HepG2 (cell line): ENCODE measurements at regions not wholly inside any gene's neighbourhood (a gene's known extent, or its start where the extent isn't known, plus 50 kb on each side); places are given as distances from the start of the nearest gene placed in this dataset.

Source experiments
- DPF2 ChIP-seq: sonication (generic); formaldehyde crosslinking; IDR thresholded peaks from 2 replicates; pipeline ENCODE4 v1.4.0; 2020; ENCODE audit warnings: mild to moderate bottlenecking, low read depth, missing genetic modification reagents, borderline replicate concordance
- EP300 ChIP-seq, 3 experiments: sonication (generic) in 1 of 3; formaldehyde crosslinking in 1 of 3; IDR thresholded peaks; 2 replicates each; pipeline versions ENCODE4 v1.5.1 to v1.6.1; 2011 to 2020; ENCODE audit warnings: low read depth in 2 of 3, low read length in 2 of 3, borderline replicate concordance in 1 of 3, improper control_type of control experiment in 1 of 3, mild to moderate bottlenecking in 1 of 3, missing genetic modification reagents in 1 of 3, moderate library complexity in 1 of 3
- IRF2 ChIP-seq: IDR thresholded peaks from 2 replicates; pipeline ENCODE4 v1.6.1; 2018; ENCODE audit warnings: missing genetic modification reagents, missing compliant biosample characterization
- JUNB ChIP-seq: sonication (generic); formaldehyde crosslinking; IDR thresholded peaks from 2 replicates; pipeline ENCODE4 v1.8.0; 2022; ENCODE audit warnings: missing genetic modification reagents, mild to moderate bottlenecking, borderline replicate concordance
- RAD21 ChIP-seq: fragments of 450-650 bp; formaldehyde crosslinking; IDR thresholded peaks from 2 replicates; pipeline ENCODE4 v1.5.0; 2020; ENCODE audit warnings: mild to moderate bottlenecking
- REST ChIP-seq, 2 experiments: IDR thresholded peaks; 2 replicates each; pipeline ENCODE4 v1.6.1; 2011 to 2012; ENCODE audit warnings: low read length in 2 of 2, borderline replicate concordance in 1 of 2, low read depth in 1 of 2, mild to moderate bottlenecking in 1 of 2, moderate library complexity in 1 of 2
- SALL2 ChIP-seq: sonication (generic); formaldehyde crosslinking; IDR thresholded peaks from 2 replicates; pipeline ENCODE4 v1.8.1; 2023; ENCODE audit warnings: mild to moderate bottlenecking, missing genetic modification reagents, inconsistent platforms
- SNAPC2 ChIP-seq: sonication (generic); formaldehyde crosslinking; IDR thresholded peaks from 2 replicates; pipeline ENCODE4 v1.8.1; 2022; ENCODE audit warnings: mild to moderate bottlenecking, missing genetic modification reagents
- ZNF644 ChIP-seq: IDR thresholded peaks from 2 replicates; pipeline ENCODE4 v1.6.1; 2016; ENCODE audit warnings: low read depth
- TF ChIP-seq, protein P1 (sequence below): sonication (generic); formaldehyde crosslinking; IDR thresholded peaks from 2 replicates; pipeline ENCODE4 v1.5.0; 2020; ENCODE audit warnings: mild to moderate bottlenecking, missing genetic modification reagents, moderate library complexity
- TF ChIP-seq, protein P2 (sequence below): sonication (generic); formaldehyde crosslinking; IDR thresholded peaks from 2 replicates; pipeline ENCODE4 v1.8.0; 2023; ENCODE audit warnings: mild to moderate bottlenecking, missing genetic modification reagents
- TF ChIP-seq, protein P3 (sequence below): sonication (generic); formaldehyde crosslinking; conservative IDR thresholded peaks from 2 replicates; pipeline ENCODE4 v1.4.0; 2020; ENCODE audit warnings: missing genetic modification reagents

DNA sequence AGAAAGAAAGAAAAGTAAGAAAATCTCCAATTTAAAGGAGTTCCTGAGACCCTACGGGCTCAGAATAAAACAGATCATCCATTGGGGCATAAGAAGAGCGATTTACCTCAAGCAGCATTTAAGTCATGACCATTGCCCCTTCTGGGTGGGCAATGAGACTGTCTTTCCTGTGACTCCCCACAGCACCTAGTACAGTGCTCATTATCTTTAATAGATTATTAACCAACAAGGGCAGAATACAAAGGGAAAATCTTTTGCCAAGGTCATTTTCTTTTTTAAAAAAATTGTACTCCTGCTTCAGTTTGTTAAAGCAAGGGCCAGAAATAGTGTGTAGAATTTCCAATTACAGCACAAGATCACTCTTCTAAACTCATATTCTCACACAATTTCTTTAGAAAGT lies 443.3 kb upstream of the AGTR1 start:
- no peak for TF ChIP-seq SALL2 (CRISPR knock-in tag)
- TF ChIP-seq, protein P1, sequence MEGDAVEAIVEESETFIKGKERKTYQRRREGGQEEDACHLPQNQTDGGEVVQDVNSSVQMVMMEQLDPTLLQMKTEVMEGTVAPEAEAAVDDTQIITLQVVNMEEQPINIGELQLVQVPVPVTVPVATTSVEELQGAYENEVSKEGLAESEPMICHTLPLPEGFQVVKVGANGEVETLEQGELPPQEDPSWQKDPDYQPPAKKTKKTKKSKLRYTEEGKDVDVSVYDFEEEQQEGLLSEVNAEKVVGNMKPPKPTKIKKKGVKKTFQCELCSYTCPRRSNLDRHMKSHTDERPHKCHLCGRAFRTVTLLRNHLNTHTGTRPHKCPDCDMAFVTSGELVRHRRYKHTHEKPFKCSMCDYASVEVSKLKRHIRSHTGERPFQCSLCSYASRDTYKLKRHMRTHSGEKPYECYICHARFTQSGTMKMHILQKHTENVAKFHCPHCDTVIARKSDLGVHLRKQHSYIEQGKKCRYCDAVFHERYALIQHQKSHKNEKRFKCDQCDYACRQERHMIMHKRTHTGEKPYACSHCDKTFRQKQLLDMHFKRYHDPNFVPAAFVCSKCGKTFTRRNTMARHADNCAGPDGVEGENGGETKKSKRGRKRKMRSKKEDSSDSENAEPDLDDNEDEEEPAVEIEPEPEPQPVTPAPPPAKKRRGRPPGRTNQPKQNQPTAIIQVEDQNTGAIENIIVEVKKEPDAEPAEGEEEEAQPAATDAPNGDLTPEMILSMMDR, result no peak
- TF ChIP-seq, protein P2, sequence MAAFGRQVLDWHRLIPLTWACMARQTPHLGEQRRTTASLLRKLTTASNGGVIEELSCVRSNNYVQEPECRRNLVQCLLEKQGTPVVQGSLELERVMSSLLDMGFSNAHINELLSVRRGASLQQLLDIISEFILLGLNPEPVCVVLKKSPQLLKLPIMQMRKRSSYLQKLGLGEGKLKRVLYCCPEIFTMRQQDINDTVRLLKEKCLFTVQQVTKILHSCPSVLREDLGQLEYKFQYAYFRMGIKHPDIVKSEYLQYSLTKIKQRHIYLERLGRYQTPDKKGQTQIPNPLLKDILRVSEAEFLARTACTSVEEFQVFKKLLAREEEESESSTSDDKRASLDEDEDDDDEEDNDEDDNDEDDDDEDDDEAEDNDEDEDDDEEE (CRISPR knock-in tag), result no peak
- TF ChIP-seq ZNF644 (CRISPR knock-in tag), result 0 out of 2 replicates have a peak, but pooled peaks have one; percentile 10
- no peak for TF ChIP-seq SNAPC2 (CRISPR knock-in tag)
- TF ChIP-seq EP300 (IDR thresholded peaks at IDR 0.05; ENCODE audit: low read depth in 2 of 2, low read length in 2 of 2), result no peak
- TF ChIP-seq EP300 (CRISPR knock-in tag; IDR thresholded peaks at IDR 0.05; ENCODE audit: borderline replicate concordance), result no peak
- no peak for TF ChIP-seq DPF2 (CRISPR knock-in tag)
- TF ChIP-seq JUNB, result no peak
- TF ChIP-seq, protein P3, sequence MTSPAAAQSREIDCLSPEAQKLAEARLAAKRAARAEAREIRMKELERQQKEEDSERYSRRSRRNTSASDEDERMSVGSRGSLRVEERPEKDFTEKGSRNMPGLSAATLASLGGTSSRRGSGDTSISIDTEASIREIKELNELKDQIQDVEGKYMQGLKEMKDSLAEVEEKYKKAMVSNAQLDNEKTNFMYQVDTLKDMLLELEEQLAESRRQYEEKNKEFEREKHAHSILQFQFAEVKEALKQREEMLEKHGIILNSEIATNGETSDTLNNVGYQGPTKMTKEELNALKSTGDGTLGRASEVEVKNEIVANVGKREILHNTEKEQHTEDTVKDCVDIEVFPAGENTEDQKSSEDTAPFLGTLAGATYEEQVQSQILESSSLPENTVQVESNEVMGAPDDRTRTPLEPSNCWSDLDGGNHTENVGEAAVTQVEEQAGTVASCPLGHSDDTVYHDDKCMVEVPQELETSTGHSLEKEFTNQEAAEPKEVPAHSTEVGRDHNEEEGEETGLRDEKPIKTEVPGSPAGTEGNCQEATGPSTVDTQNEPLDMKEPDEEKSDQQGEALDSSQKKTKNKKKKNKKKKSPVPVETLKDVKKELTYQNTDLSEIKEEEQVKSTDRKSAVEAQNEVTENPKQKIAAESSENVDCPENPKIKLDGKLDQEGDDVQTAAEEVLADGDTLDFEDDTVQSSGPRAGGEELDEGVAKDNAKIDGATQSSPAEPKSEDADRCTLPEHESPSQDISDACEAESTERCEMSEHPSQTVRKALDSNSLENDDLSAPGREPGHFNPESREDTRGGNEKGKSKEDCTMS (CRISPR knock-in tag), result no peak
- no peak for TF ChIP-seq REST (IDR thresholded peaks at IDR 0.05; ENCODE audit: borderline replicate concordance in 1 of 2, low read depth in 1 of 2, low read length in 2 of 2)
- no peak for TF ChIP-seq IRF2 (CRISPR knock-in tag)
- no peak for TF ChIP-seq RAD21 (CRISPR knock-in tag)
